HL-60 (cell line): ENCODE measurements at regions not wholly inside any gene's neighbourhood (a gene's known extent, or its start where the extent isn't known, plus 50 kb on each side); places are given as distances from the start of the nearest gene placed in this dataset.

Experiments used
- DNase-seq, 2 experiments: peaks; one replicate each; pipeline ENCODE4 v3.0.0-alpha.2; 2010 to 2020; ENCODE audit warnings: low read depth in 1 of 2, low spot score in 1 of 2
- H3K27ac ChIP-seq: fragments of 250-450 bp; sonication (Bioruptor Pico); replicated peaks from 2 replicates; pipeline ENCODE4 v1.5.1; 2020; ENCODE audit warnings: mild to moderate bottlenecking, moderate library complexity
- H3K27me3 ChIP-seq: fragments of 250-450 bp; sonication (Bioruptor Pico); 2 replicates; pipeline ENCODE4 v1.5.1; 2021; ENCODE audit warnings: mild to moderate bottlenecking, moderate library complexity; ENCODE audit not compliant: insufficient read depth, poor library complexity, severe bottlenecking
- H3K4me3 ChIP-seq: replicated peaks from 2 replicates; pipeline ENCODE4 v1.5.1; 2011; ENCODE audit warnings: mild to moderate bottlenecking, control low read depth, low read length; ENCODE audit not compliant: insufficient read depth
- CTCF ChIP-seq: IDR thresholded peaks from one replicate; pipeline ENCODE4 v1.5.1; 2011; ENCODE audit warnings: low read length, control low read depth, inconsistent platforms; ENCODE audit not compliant: insufficient read depth
- GABPA ChIP-seq: IDR thresholded peaks from 2 replicates; pipeline ENCODE4 v1.6.1; 2012; ENCODE audit warnings: low read depth
- POLR2AphosphoS5 ChIP-seq: IDR thresholded peaks from 2 replicates; pipeline ENCODE4 v1.6.1; 2012; ENCODE audit warnings: low read depth
- SPI1 ChIP-seq: IDR thresholded peaks from 2 replicates; pipeline ENCODE4 v1.6.1; 2012; ENCODE audit warnings: low read depth, mild to moderate bottlenecking, borderline replicate concordance
- TF ChIP-seq, protein P1 (sequence below): IDR thresholded peaks from 2 replicates; pipeline ENCODE4 v1.6.1; 2012; ENCODE audit warnings: low read depth; ENCODE audit not compliant: insufficient replicate concordance

- DNase-seq: no peak
- H3K27me3 ChIP-seq: no peaks in the 10 kb centered on the region
- H3K4me3 ChIP-seq: no peak overlapping the region
- H3K27ac ChIP-seq: no peak overlapping the region
- TF ChIP-seq, protein P1, sequence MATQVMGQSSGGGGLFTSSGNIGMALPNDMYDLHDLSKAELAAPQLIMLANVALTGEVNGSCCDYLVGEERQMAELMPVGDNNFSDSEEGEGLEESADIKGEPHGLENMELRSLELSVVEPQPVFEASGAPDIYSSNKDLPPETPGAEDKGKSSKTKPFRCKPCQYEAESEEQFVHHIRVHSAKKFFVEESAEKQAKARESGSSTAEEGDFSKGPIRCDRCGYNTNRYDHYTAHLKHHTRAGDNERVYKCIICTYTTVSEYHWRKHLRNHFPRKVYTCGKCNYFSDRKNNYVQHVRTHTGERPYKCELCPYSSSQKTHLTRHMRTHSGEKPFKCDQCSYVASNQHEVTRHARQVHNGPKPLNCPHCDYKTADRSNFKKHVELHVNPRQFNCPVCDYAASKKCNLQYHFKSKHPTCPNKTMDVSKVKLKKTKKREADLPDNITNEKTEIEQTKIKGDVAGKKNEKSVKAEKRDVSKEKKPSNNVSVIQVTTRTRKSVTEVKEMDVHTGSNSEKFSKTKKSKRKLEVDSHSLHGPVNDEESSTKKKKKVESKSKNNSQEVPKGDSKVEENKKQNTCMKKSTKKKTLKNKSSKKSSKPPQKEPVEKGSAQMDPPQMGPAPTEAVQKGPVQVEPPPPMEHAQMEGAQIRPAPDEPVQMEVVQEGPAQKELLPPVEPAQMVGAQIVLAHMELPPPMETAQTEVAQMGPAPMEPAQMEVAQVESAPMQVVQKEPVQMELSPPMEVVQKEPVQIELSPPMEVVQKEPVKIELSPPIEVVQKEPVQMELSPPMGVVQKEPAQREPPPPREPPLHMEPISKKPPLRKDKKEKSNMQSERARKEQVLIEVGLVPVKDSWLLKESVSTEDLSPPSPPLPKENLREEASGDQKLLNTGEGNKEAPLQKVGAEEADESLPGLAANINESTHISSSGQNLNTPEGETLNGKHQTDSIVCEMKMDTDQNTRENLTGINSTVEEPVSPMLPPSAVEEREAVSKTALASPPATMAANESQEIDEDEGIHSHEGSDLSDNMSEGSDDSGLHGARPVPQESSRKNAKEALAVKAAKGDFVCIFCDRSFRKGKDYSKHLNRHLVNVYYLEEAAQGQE: no peak
- TF ChIP-seq CTCF: no peak
- no peak for TF ChIP-seq GABPA
- no peak for TF ChIP-seq POLR2AphosphoS5
- no peak for TF ChIP-seq SPI1
These were observed 797.4 kb downstream of the RPS29 start for GRCh38 chr14:48788771-48789170.

- TF ChIP-seq, protein P1: no peak
- no peak for TF ChIP-seq CTCF
- no peak for TF ChIP-seq SPI1
- TF ChIP-seq POLR2AphosphoS5: no peak
- TF ChIP-seq GABPA: no peak
- Histone ChIP-seq H3K27me3 (no peaks in the 10 kb centered on the region), H3K27ac (no peak overlapping the region), H3K4me3 (no peak overlapping the region)
- DNase-seq: no peak
These were observed 799.7 kb downstream of the RPS29 start for GRCh38 chr14:48786498-48786897.

DNA sequence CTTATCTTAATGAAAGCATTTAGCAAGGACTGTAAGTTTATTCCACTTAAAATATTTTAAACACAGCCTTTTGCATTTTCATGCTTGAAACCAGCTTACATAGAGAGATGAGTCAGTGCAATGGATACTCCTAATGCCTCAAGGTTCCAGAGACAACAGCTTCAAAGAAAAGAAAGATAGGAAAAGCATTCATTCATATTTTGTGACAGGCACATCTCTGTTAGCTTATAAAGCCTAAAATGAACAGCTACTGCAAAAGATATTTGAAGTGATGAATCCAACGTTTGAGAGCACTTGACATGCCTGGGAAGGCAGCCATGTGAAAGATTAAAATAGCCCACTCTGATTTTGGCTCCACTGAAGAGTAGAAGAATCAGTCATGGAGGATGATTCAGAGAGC, 814.5 kb downstream of the RPS29 start:
- no peak for TF ChIP-seq CTCF
- no peak for TF ChIP-seq POLR2AphosphoS5
- TF ChIP-seq, protein P1: no peak
- TF ChIP-seq GABPA: no peak
- TF ChIP-seq SPI1: no peak
- no peak for DNase-seq
- Histone ChIP-seq H3K27ac (no peak overlapping the region), H3K4me3 (no peak overlapping the region), H3K27me3 (no peaks in the 10 kb centered on the region)
